Neural cell (in vitro differentiated cells): ENCODE measurements at regions not wholly inside any gene's neighbourhood (a gene's known extent, or its start where the extent isn't known, plus 50 kb on each side); places are given as distances from the start of the nearest gene placed in this dataset.

Source experiments
- H2AFZ ChIP-seq: fragments of 200-600, 300-800 bp; sonication (generic), shearing (Covaris generic); 2 replicates; pipeline ENCODE4 v1.6.0; 2014; ENCODE audit warnings: low read depth, mild to moderate bottlenecking, antibody characterized with exemption, low read length, moderate library complexity
- H3F3A ChIP-seq: fragments of 200-600 bp; shearing (Covaris generic); 2 replicates; pipeline ENCODE4 v1.6.1; 2016; ENCODE audit warnings: mild to moderate bottlenecking, moderate library complexity, mixed read lengths, antibody characterized with exemption, low read length; ENCODE audit not compliant: insufficient read depth, poor library complexity, severe bottlenecking
- H3K27ac ChIP-seq: fragments of 200-600, 300-800 bp; sonication (generic), shearing (Covaris generic); 2 replicates; pipeline ENCODE4 v1.5.1; 2014; ENCODE audit warnings: mild to moderate bottlenecking, low read length, moderate library complexity
- H3K27me3 ChIP-seq: fragments of 300-800, 200-600 bp; sonication (generic), shearing (Covaris generic); 2 replicates; pipeline ENCODE4 v1.6.0; 2014; ENCODE audit warnings: mild to moderate bottlenecking, low read depth, low read length, moderate library complexity; ENCODE audit not compliant: insufficient read depth
- H3K36me3 ChIP-seq: fragments of 300-800, 200-600 bp; sonication (generic), shearing (Covaris generic); 2 replicates; pipeline ENCODE4 v1.5.1; 2014; ENCODE audit warnings: mild to moderate bottlenecking, antibody characterized with exemption, low read length, moderate library complexity; ENCODE audit not compliant: insufficient read depth
- H3K4me2 ChIP-seq: fragments of 300-800, 200-600 bp; sonication (generic), shearing (Covaris generic); 2 replicates; pipeline ENCODE4 v1.6.0; 2014; ENCODE audit warnings: mild to moderate bottlenecking, low read length
- H3K4me3 ChIP-seq: fragments of 300-800, 200-600 bp; sonication (generic), shearing (Covaris generic); 2 replicates; pipeline ENCODE4 v1.5.1; 2014; ENCODE audit warnings: mild to moderate bottlenecking, low read length, moderate library complexity
- H3K79me2 ChIP-seq: fragments of 200-600 bp; shearing (Covaris generic); replicated peaks from 2 replicates; pipeline ENCODE4 v1.6.0; 2014; ENCODE audit warnings: mild to moderate bottlenecking, low read length, moderate library complexity; ENCODE audit not compliant: insufficient read depth
- H3K9ac ChIP-seq: fragments of 300-800, 200-600 bp; sonication (generic), shearing (Covaris generic); 2 replicates; pipeline ENCODE4 v1.6.1; 2016; ENCODE audit warnings: mild to moderate bottlenecking, low read length, mixed read lengths
- H3K9me2 ChIP-seq: fragments of 200-600 bp; shearing (Covaris generic); 2 replicates; pipeline ENCODE4 v1.6.1; 2016; ENCODE audit warnings: mild to moderate bottlenecking, low read length, mixed read lengths; ENCODE audit not compliant: insufficient read depth
- H3K9me3 ChIP-seq: fragments of 200-600, 300-800 bp; sonication (generic), shearing (Covaris generic); 2 replicates; pipeline ENCODE4 v1.6.1; 2016; ENCODE audit warnings: mild to moderate bottlenecking, mixed run types, low read length, moderate library complexity, mixed read lengths
- H4K20me1 ChIP-seq: fragments of 200-600 bp; shearing (Covaris generic); 2 replicates; pipeline ENCODE4 v1.6.1; 2016; ENCODE audit warnings: mild to moderate bottlenecking, mixed run types; ENCODE audit not compliant: insufficient read depth
- EP300 ChIP-seq: fragments of 450-650 bp; conservative IDR thresholded peaks from 2 replicates; pipeline ENCODE4 v1.6.1; 2014; ENCODE audit warnings: antibody characterized with exemption, mild to moderate bottlenecking, moderate library complexity; ENCODE audit not compliant: poor library complexity, severe bottlenecking
- EZH2 ChIP-seq: fragments of 200-600, 300-800 bp; shearing (Covaris generic), sonication (generic); IDR thresholded peaks from 2 replicates; pipeline ENCODE4 v1.6.1; 2014; ENCODE audit warnings: antibody characterized with exemption, low read length, borderline replicate concordance, mild to moderate bottlenecking; ENCODE audit not compliant: insufficient read depth, poor library complexity, severe bottlenecking
- MXI1 ChIP-seq: fragments of 450-650 bp; conservative IDR thresholded peaks from 2 replicates; pipeline ENCODE4 v1.6.1; 2014; ENCODE audit warnings: antibody characterized with exemption, mild to moderate bottlenecking; ENCODE audit not compliant: poor library complexity, severe bottlenecking
- POLR2AphosphoS5 ChIP-seq: IDR thresholded peaks from 2 replicates; pipeline ENCODE4 v1.6.1; 2012
- RAD21 ChIP-seq: fragments of 450-650 bp; conservative IDR thresholded peaks from 2 replicates; pipeline ENCODE4 v1.6.1; 2014; ENCODE audit warnings: antibody characterized with exemption, mild to moderate bottlenecking, moderate library complexity
- SMC3 ChIP-seq: fragments of 450-650 bp; conservative IDR thresholded peaks from 2 replicates; pipeline ENCODE4 v1.6.1; 2014; ENCODE audit warnings: antibody characterized with exemption, mild to moderate bottlenecking, moderate library complexity; ENCODE audit not compliant: poor library complexity
- TAF1 ChIP-seq: IDR thresholded peaks from 2 replicates; pipeline ENCODE4 v1.6.1; 2012; ENCODE audit warnings: low read depth
- TF ChIP-seq, protein P1 (sequence below): IDR thresholded peaks from 2 replicates; pipeline ENCODE4 v1.6.1; 2012; ENCODE audit warnings: borderline replicate concordance
- TF ChIP-seq, protein P2 (sequence below): fragments of 450-650 bp; IDR thresholded peaks from 2 replicates; pipeline ENCODE4 v1.5.1; 2014; ENCODE audit warnings: antibody characterized with exemption, mild to moderate bottlenecking, moderate library complexity; ENCODE audit not compliant: poor library complexity, severe bottlenecking

DNA sequence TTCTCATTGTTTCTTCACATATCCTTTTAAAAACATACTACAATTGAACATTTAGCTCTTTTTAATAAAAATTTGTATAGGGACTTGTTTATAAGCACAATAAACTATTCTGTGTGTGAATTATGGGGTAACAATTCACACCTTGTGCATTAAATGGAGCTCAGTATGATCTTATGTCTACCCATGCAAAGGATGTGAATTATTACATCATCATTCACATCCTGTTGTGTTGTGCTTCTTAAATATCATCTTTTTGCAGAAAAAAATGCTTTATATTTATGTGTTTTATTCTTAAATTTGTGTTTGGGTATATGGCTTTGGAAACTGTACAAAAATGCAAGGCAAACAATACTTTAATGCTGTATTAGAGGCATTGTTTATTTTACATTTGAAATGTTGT is 96.7 kb upstream of the PABPC4L start:
- no peaks in the 10 kb centered on the region for H3K36me3 ChIP-seq
- H3K9me3 ChIP-seq = peaks cover 3% of the 10 kb centered on the region
- H3K4me3 ChIP-seq = no peak overlapping the region
- H2AFZ ChIP-seq = no peak overlapping the region
- no peaks in the 10 kb centered on the region for H3K27me3 ChIP-seq
- no peaks in the 10 kb centered on the region for H3K9me2 ChIP-seq
- H3F3A ChIP-seq = no peaks in the 10 kb centered on the region
- H3K79me2 ChIP-seq = no peaks in the 10 kb centered on the region
- no peak overlapping the region for H3K9ac ChIP-seq
- TF ChIP-seq EP300 (no peak), EZH2 (no peak), POLR2AphosphoS5 (no peak)
- no peaks in the 10 kb centered on the region for H4K20me1 ChIP-seq
- no peak overlapping the region for H3K27ac ChIP-seq
- H3K4me2 ChIP-seq = no peak overlapping the region

DNA sequence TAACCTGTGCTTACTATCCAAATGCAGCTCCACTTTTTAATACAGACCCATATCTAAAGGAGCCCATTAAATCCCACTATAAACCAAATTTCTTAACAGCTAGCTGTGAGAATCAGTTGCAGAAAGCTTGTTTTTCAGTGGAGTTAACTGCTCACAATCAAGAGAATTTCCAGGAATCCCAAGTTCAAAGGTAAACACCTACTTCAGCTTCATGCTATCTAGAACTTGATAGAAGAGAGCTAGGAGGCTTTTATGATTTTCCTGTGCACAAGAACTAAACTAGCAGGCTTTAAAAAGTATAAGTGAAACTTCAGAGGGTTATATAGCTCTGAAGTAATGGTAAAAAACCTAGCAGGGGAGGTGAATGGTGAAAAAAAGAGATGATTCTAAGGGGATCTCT is 96.2 kb upstream of the PABPC4L start:
- H3K79me2 ChIP-seq = no peaks in the 10 kb centered on the region
- TF ChIP-seq RAD21 (no peak), TAF1 (no peak), EP300 (no peak), SMC3 (no peak), EZH2 (no peak), MXI1 (no peak), POLR2AphosphoS5 (no peak)
- TF ChIP-seq, protein P1, sequence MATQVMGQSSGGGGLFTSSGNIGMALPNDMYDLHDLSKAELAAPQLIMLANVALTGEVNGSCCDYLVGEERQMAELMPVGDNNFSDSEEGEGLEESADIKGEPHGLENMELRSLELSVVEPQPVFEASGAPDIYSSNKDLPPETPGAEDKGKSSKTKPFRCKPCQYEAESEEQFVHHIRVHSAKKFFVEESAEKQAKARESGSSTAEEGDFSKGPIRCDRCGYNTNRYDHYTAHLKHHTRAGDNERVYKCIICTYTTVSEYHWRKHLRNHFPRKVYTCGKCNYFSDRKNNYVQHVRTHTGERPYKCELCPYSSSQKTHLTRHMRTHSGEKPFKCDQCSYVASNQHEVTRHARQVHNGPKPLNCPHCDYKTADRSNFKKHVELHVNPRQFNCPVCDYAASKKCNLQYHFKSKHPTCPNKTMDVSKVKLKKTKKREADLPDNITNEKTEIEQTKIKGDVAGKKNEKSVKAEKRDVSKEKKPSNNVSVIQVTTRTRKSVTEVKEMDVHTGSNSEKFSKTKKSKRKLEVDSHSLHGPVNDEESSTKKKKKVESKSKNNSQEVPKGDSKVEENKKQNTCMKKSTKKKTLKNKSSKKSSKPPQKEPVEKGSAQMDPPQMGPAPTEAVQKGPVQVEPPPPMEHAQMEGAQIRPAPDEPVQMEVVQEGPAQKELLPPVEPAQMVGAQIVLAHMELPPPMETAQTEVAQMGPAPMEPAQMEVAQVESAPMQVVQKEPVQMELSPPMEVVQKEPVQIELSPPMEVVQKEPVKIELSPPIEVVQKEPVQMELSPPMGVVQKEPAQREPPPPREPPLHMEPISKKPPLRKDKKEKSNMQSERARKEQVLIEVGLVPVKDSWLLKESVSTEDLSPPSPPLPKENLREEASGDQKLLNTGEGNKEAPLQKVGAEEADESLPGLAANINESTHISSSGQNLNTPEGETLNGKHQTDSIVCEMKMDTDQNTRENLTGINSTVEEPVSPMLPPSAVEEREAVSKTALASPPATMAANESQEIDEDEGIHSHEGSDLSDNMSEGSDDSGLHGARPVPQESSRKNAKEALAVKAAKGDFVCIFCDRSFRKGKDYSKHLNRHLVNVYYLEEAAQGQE = no peak
- TF ChIP-seq, protein P2, sequence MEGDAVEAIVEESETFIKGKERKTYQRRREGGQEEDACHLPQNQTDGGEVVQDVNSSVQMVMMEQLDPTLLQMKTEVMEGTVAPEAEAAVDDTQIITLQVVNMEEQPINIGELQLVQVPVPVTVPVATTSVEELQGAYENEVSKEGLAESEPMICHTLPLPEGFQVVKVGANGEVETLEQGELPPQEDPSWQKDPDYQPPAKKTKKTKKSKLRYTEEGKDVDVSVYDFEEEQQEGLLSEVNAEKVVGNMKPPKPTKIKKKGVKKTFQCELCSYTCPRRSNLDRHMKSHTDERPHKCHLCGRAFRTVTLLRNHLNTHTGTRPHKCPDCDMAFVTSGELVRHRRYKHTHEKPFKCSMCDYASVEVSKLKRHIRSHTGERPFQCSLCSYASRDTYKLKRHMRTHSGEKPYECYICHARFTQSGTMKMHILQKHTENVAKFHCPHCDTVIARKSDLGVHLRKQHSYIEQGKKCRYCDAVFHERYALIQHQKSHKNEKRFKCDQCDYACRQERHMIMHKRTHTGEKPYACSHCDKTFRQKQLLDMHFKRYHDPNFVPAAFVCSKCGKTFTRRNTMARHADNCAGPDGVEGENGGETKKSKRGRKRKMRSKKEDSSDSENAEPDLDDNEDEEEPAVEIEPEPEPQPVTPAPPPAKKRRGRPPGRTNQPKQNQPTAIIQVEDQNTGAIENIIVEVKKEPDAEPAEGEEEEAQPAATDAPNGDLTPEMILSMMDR = no peak

DNA sequence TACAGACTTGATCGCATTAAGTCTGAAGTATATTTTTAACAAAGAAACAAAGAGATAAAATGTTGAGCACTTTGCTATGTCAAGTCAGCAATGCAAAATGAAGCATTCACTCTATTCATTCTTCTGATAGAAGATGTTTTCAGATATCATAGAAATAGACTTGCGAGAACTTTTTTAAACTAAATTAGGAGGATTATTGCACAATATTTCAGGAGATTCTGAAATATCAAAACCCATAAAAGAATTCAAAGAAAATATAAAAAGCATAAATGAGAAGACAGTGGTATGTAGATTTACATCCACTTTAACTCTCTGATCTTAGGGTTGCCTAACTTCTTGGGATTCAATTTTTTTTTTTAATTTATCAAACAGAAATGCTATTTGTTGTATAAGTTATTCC is 81.1 kb upstream of the PABPC4L start:
- Histone ChIP-seq H3K9me2 (no peaks in the 10 kb centered on the region), H3F3A (no peaks in the 10 kb centered on the region), H4K20me1 (no peaks in the 10 kb centered on the region), H2AFZ (no peak overlapping the region), H3K9me3 (no peaks in the 10 kb centered on the region), H3K27ac (no peak overlapping the region), H3K27me3 (no peaks in the 10 kb centered on the region), H3K9ac (no peak overlapping the region), H3K79me2 (no peaks in the 10 kb centered on the region), H3K4me3 (no peak overlapping the region), H3K36me3 (no peaks in the 10 kb centered on the region), H3K4me2 (no peak overlapping the region)
- TF ChIP-seq MXI1 = no peak

More for the DNA sequence above, 96.2 kb upstream of the PABPC4L start:
- Histone ChIP-seq H4K20me1 (no peaks in the 10 kb centered on the region), H3K36me3 (no peaks in the 10 kb centered on the region), H3K9ac (no peak overlapping the region), H3K4me3 (no peak overlapping the region), H3K4me2 (no peak overlapping the region), H3K9me3 (peaks cover 3% of the 10 kb centered on the region), H3K27me3 (no peaks in the 10 kb centered on the region), H3F3A (no peaks in the 10 kb centered on the region), H3K27ac (no peak overlapping the region), H3K9me2 (no peaks in the 10 kb centered on the region), H2AFZ (no peak overlapping the region)
